Kidney epithelial cell (primary cell): ENCODE measurements at regions not wholly inside any gene's neighbourhood (a gene's known extent, or its start where the extent isn't known, plus 50 kb on each side); places are given as distances from the start of the nearest gene placed in this dataset.

Experiments
- DNase-seq: peaks from one replicate; pipeline ENCODE4 v3.0.0-alpha.2; 2010; ENCODE audit warnings: low read depth
- H3K27me3 ChIP-seq: 2 replicates; pipeline ENCODE4 v1.6.0; 2011; ENCODE audit warnings: low read length; ENCODE audit not compliant: control insufficient read depth, insufficient read depth
- H3K36me3 ChIP-seq: 2 replicates; pipeline ENCODE4 v1.5.1; 2011; ENCODE audit warnings: low read length; ENCODE audit not compliant: control insufficient read depth, insufficient read depth
- H3K4me3 ChIP-seq: 2 replicates; pipeline ENCODE4 v1.5.1; 2011; ENCODE audit warnings: low read depth, mild to moderate bottlenecking, control low read depth, low read length
- TF ChIP-seq, protein P1 (sequence below): IDR thresholded peaks from 2 replicates; pipeline ENCODE4 v1.5.1; 2011; ENCODE audit warnings: mild to moderate bottlenecking, moderate library complexity, low read length, control low read depth, inconsistent platforms; ENCODE audit not compliant: insufficient read depth, poor library complexity, severe bottlenecking

DNA sequence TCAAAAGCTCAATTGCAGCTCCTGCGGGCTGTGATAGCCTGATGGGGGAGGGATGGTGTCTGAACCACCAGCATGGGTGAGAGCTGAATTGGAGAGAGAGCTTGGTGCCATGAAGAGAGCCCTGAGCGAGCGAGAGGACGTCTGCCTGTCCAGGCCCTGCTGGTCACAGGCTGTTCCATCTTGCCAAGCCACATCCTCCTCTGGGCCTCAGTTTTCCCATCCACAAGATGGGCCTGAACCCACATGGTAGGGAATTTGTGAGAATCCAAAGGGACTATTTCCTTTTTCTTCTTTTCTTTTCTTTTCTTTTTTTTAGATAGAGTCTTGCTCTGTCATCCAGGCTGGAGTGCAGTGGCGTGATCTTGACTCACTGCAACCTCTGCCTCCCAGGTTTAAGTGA, 276.4 kb downstream of the VRK1 start:
- DNase-seq = no peak
- Histone ChIP-seq H3K36me3 (no peaks in the 10 kb centered on the region), H3K27me3 (no peaks in the 10 kb centered on the region), H3K4me3 (no peak overlapping the region)
- TF ChIP-seq, protein P1, sequence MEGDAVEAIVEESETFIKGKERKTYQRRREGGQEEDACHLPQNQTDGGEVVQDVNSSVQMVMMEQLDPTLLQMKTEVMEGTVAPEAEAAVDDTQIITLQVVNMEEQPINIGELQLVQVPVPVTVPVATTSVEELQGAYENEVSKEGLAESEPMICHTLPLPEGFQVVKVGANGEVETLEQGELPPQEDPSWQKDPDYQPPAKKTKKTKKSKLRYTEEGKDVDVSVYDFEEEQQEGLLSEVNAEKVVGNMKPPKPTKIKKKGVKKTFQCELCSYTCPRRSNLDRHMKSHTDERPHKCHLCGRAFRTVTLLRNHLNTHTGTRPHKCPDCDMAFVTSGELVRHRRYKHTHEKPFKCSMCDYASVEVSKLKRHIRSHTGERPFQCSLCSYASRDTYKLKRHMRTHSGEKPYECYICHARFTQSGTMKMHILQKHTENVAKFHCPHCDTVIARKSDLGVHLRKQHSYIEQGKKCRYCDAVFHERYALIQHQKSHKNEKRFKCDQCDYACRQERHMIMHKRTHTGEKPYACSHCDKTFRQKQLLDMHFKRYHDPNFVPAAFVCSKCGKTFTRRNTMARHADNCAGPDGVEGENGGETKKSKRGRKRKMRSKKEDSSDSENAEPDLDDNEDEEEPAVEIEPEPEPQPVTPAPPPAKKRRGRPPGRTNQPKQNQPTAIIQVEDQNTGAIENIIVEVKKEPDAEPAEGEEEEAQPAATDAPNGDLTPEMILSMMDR = no peak

DNA sequence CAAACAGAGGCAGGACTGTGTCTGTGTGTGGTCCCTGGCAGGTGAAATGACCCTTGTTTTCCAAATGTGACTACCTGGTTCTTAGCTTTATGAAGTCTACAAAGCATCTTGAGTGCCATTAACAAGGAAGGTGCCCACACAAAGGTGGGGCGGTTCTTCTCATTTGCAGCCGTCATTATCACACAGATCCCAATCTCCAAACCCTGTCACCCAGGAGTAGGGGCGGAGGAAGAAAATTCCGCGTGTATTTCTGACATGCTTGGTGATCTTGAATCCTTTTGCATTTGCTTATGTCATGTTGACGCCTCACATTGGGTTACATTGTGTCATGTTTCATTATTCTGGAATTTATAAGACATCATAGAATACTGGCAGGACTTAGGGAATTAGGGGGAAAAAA, 277.3 kb downstream of the VRK1 start:
- DNase-seq = no peak
- Histone ChIP-seq H3K27me3 (no peaks in the 10 kb centered on the region), H3K36me3 (no peaks in the 10 kb centered on the region), H3K4me3 (no peak overlapping the region)
- TF ChIP-seq, protein P1 = no peak

DNA sequence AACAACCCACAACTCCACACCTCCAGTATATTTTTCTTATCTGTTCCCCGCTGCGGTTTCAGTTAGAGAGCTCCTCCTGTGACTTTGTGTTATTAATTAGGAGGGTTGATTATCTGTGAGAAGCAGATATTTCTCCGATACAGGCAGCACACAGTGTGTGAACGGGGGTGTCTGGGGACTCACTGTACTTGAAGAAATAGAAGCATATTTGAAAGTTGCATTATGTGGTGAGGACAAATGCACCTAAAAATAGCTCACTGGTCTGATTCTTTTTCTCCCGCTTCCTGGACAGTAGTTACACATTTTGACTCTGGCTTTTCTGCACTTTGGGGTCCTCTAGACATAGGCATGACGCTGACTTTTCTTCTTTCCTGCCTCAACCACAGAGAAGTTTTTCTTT, 277.7 kb downstream of the VRK1 start:
- DNase-seq = no peak
- Histone ChIP-seq H3K4me3 (no peak overlapping the region), H3K27me3 (no peaks in the 10 kb centered on the region), H3K36me3 (no peaks in the 10 kb centered on the region)
- TF ChIP-seq, protein P1 = no peak

DNA sequence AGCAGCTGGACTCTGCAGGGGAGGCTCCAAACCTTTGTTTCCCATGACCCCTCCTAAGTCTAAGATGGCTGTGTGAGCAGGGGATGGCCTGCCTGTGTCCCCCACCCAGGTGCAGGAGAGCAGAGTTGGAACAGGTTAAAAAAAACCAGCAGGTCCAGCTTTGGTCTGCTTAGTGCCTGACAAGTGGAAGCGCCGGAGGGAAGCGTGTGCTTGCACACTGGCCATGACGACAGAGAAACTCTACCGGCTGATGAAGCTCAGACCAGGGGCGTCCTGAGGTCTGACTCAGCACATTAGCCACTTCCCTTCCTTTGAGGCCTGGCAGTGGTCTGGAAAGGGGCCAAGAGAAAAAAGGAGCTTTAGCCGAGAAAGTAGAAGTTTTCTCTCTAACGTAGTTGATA, 280.1 kb downstream of the VRK1 start:
- peak; percentile 71 for DNase-seq
- no peaks in the 10 kb centered on the region for H3K27me3 ChIP-seq
- TF ChIP-seq, protein P1 = no peak
- no peak overlapping the region for H3K4me3 ChIP-seq
- H3K36me3 ChIP-seq = no peaks in the 10 kb centered on the region

DNA sequence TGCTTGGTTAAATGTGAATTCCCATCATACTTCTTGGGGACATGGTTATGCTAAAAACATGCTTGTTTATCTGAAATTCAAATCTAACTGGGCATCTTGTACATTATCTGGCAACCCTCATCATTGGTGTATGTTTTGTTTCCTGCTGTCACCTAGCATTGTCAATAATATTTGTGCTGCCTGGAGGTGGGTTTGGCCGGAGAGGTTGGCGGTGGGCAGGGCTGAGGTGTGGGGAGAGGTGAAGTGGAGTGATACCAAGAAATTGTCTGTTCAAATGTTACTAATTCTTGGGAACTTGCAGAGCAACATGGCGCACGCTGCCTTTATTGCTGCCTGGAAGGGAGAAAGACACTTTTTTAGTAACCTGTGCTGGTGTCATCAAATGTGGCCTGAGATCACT, 280.5 kb downstream of the VRK1 start:
- no peaks in the 10 kb centered on the region for H3K27me3 ChIP-seq
- DNase-seq = no peak
- TF ChIP-seq, protein P1 = no peak
- no peaks in the 10 kb centered on the region for H3K36me3 ChIP-seq
- H3K4me3 ChIP-seq = no peak overlapping the region

DNA sequence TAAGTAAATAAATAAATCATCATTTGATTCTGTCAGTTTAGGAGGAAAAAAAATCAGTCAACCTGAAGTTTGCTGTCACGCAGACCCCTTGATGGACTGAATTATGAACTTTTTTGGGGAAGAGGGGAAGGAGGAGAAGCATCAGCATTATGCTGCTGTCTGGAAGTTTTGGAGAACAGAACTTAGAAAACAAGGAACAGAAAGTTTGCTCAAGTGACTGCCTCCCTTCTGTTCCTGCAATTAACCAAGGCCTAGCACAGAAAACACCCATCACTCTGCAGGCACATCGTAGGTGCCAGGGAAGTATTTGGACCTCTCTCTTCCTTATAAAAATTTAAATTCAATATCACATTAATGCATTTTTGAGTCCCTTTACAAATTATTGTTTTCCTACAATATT, 283.8 kb downstream of the VRK1 start:
- H3K4me3 ChIP-seq = no peak overlapping the region
- H3K36me3 ChIP-seq = no peaks in the 10 kb centered on the region
- no peaks in the 10 kb centered on the region for H3K27me3 ChIP-seq
- no peak for DNase-seq
- TF ChIP-seq, protein P1 = no peak
